NOMO-1 treated with DMSO at 0.1 percent for 48 hours (cell line): ENCODE measurements at regions not wholly inside any gene's neighbourhood (a gene's known extent, or its start where the extent isn't known, plus 50 kb on each side); places are given as distances from the start of the nearest gene placed in this dataset.

Experiments
- DNase-seq: peaks from one replicate; lab custom pipeline; 2025; ENCODE audit not compliant: unreplicated experiment; lab: John Stamatoyannopoulos, UW

DNA sequence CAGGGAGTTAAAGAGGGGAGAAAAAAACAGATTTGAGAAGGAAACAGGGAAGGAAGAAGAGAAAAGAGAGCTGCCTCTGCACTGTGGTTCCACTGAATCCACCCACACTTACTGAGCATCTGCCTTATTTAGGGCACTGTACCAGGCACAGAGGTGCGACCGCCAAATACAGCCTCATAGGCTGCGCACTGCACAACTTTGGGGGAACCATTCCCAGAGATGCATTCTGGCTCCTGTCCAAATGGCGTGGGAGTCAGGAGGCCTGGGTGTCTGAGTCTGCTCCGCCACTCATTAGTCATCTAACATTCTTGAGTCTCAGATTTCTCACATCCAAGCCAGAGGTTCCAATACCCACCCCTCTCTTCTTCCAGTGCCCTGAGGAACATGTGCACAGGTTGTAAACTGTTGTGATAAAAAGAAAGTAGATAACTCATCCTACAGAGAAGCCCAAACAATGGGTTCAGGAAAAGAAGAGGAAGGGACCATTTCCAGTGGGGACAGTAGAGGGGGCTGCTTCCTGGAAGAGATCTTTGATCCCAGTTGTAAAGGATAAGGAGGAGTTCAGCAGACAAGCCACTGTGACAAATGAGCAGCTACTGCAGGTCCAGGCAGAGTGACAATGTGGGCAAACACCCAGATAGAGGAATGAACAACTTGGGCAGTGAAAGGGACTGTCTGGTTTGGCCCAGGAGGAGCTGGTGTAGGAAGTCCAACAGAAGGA is 254.6 kb downstream of the UACA start:
- DNase-seq = no peak

GRCh38 chr15:70507772-70508371 is 255.5 kb downstream of the UACA start:
- DNase-seq = peak; percentile 92

GRCh38 chr15:70505936-70506912 is 257.1 kb downstream of the UACA start:
- DNase-seq = no peak

DNA sequence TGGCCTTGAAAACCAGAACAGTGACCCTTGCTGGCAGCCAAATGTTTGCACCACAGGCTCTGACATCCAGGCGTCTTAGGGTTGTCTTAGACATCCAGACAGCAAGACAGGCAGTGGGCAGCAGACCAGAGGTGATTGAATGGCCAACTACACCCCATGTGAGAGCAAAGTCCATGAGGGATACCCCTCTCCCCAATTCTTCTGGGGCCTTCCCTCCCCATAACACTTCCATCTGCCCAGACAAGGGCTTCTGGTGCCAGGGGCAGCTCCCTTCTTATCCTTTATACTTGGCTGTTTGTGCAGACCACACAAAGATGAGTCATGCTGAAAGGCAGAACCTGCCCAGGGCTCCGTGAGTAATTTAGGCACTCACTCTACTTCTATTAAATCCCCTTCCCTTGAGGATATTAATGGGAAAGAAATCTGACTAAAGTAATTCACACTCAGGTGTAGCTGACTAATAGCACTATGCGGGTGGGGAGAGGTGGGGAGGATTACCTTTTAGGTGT is 257.9 kb downstream of the UACA start:
- peak; percentile 74 for DNase-seq

DNA sequence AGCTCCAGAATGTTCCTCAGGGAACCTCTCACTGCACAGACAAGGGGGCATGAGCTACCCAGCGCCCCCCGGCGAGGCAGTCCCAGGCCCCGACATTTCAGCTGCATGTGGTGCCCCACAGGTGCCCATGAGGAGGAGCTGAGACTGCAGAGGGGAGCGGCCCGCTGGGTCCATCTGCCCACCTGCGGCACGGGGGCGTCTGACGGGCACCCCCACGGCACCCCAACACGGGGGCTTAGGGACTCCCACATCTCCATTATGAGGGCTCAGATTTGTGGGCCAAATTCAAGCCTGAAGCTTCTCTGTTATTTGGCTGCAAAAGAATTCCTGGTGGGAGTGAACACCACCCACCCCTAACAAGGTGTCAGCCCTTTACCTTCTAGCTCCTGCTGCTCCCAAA is 258.4 kb downstream of the UACA start:
- DNase-seq = no peak

GRCh38 chr15:70504299-70504951 is 258.9 kb downstream of the UACA start:
- peak; percentile 18 for DNase-seq

DNA sequence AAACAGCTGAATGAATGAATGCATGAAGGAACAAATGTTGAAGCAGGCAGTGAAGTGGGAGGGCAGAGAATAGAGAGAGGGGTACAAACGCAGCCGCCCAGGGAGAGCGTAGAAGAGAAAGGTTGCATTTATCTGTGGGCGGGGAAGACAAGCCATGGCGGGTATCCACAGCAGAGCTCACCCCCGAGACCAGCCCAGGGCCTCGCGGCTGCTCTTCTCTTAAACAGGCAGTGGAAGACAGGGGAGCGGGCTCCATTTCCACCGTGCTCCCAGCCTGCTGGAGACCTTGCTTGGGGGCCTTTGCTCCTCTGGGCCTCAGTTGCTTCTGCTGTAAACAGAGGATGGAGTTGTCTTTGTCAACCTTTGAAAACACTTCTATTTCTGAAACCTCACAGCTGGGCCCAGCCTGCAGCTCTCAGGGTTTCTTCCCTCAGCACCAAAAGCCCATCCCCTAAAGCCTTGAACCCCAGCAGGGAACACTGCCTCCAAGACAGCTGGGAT is 259.5 kb downstream of the UACA start:
- DNase-seq = no peak

DNA sequence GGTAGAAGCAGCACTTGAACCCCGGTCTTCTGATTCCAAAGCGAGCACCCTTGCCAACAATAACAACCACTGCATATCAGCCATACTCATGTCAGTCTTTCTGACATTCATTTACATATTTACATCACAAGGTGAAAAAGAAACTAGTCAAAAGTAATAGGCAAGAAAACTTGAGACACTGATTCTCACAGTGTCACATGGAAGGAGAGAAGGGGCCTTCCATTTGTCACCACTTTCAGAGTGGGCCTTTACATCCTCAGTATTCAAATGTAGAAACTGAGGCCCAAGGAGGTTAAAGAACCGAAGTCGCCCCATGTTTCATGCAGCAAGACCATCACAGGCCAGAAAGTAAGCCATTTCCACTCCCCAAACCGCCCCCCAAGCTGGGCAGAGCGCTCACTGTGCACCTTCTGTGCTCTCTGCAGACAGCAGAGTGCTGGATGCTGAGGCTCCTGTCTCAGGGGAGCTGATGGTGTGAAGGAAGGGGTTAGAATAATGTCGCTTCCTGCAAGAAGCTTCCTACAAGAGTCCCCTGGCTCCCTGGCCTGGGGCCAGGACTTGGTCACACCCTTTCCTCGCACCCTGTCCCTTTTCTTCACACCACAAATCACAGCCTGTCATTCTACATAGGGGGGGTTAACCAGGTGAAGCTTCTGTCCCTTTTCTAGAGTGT is 260.1 kb downstream of the UACA start:
- DNase-seq = no peak

DNA sequence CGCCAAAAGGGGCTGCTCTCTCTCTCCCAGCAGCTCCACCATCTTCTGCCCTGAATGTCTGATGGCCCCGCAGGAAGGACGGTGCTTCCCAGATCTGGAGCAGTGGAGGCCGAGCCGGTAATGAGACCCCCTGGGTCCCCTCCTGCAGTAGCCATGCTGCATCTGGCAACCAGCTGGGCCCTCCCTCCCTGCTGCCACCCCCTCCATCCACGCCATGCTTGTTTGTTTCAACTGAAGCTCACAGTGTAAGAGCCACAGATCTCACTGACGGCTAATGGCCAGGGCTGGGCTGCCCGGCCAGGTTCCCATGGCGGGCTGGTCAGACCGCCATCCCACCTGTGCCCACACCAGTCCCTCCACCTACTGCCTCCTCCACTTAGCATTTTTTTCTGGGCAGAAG is 260.8 kb downstream of the UACA start:
- DNase-seq = no peak

DNA sequence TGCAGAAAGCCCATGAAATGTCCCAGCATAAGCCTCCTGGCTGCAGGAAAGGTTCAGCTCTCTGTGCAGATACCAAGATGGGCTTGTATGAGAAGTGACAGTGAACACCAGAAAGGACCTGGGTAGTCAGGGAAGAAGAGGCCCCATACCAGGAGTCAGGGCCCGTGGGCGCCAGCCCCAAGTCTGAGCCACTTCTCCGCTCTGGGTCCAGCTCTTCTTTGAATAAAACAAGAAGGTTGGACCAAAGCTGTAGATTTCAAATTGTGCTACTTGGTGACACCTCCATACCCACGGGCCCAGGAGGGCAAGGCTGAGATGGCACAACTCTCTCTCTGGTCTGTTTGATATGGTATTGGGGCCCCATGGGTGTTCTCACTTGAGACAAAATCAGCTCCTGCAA is 261.5 kb downstream of the UACA start:
- no peak for DNase-seq

DNA sequence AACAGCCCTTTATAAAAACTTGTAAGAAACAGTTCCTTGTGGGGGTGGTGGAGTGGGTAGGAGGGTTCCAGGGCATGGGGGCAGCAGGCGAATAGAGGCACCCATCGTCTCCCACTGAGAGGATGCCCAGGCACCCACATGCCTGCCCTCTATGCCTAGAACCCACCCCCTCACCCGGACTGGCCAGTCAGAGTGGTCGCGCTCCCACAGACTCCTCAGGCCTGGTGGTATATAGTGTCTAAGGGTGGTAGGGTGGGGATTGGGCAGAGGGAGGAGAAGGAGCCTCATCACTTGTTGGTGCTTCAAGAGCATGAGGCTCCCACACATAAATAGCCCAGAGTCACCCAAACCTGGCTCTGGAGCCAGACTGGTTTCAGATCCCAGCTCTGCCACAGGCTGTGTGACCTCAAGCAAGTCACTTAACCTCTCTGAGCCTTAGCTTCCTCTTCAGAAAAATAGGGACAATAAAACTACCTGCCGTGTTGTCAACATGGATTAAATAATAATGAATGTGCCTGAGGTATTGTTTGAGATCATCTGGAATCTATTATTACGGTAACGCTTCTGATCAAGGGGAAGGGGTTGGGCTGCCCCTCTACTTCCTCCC is 262.1 kb downstream of the UACA start:
- DNase-seq = no peak

- DNase-seq = no peak
These were observed 263.6 kb downstream of the UACA start for GRCh38 chr15:70499791-70500190.

GRCh38 chr15:70498096-70498626 is 265.2 kb downstream of the UACA start:
- DNase-seq = no peak

GRCh38 chr15:70497661-70498060 is 265.7 kb downstream of the UACA start:
- no peak for DNase-seq

DNA sequence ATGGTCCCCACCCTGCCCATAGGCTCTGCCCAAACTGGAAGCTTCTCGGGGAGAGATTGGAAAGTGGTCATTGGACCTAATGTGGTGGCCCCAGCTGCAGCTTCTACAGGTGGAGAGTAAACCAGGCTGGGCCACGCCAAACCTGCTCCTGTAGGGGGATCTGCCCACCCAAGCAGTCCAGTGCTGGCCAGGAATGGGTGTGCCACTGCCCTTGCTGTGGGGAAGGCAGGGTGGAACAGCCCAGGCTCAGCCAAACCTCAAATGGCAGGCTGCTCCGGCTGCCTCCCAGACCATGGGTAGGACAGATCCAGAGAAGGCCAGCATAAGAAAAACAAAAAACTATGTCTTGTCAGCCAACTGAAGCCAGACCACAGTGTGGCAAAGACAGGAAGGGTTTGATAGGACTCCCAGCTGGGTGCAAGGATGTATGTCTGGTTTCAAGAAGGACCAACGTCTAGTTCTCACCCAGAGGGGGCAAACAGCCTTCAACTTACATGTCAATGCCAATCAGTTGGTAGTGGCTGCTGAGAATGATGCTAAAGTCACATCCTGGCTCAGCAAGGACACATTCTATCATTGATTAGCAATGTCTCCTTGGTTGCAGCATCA is 267.3 kb downstream of the UACA start:
- no peak for DNase-seq

DNA sequence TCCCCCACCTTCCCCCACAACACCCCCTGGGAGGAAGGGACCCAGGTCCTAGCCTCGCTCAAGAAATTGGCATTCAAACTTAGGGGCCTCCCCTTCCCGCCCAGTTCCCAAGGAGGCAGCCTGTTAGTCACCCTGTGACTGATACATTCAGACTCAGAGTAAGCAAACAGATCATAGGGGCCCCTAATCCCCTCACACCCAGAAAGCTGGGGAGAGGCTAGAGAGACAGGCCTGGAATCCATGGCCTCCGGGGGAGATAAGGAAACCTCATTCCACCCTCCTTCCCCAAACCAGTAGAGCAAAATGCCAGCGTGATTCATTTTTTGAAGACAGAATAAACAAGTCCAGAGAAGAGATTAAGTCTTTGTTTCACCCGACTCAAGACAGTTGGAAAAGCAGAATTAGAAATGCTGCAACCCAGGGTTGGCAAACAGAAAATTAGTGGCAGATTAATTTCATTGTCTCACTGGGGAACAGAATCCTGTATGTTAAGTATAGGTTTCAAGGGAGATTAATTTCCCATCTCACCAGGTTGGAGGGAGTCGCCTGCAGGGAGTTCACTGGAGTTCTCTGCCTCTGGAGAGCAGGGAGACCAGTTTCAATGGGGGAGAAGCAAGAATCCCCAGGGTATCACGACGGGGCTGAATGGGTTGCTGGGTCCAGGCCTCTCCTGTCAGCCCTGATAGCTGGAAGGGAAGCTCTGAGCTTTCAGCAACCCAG is 268.3 kb downstream of the UACA start:
- peak; percentile 51 for DNase-seq

DNA sequence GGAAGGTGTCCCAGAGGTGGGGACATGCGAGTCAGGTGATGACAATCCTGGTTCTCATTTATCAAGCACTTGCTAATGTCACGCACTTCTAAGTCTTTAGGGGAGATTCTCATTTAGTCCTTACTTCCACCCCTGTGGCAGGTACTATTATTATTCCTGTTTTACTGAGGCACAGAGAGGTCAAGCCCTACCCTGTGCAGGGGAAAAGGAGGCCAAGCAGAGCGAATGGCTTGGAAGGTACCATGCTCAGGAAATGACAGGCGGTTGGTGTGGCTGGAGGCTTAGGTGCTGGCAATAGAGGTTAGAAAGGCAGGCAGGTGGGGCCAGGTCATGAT is 268.9 kb downstream of the UACA start:
- DNase-seq = no peak

GRCh38 chr15:70493787-70494516 is 269.4 kb downstream of the UACA start:
- no peak for DNase-seq
